ENCODE measurements at regions not wholly inside any gene's neighbourhood (a gene's known extent, or its start where the extent isn't known, plus 50 kb on each side); places are given as distances from the start of the nearest gene placed in this dataset.
"Not testable (repeated sequence)": the region's sequence is repeated elsewhere in the genome, so short reads cannot be mapped to it uniquely, and the experiment has no call there.

GRCh38 chr17:47066841-47067682 is 88.0 kb upstream of the RPRML start:
- DNase-seq = peak; percentile 43 to 90

DNA sequence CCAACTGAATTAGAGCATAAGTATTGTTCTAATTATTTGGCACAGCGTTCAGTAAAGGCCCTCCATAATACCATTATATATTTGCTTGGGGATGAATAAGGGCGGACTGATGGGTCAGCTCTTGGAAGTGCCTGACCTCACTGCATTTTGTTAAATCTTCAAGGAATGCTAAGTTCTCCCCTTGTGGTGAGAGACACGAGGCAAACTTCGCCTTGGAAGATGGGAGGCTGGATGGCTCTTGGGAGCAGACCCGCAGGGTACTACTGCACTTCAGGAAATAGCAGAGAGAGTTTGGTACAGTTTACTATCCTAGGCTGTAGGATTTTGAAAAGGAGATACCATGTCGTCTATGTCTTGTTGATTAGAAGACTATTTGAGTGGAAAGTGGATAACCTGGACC is 87.0 kb upstream of the RPRML start:
- DNase-seq = no peak

DNA sequence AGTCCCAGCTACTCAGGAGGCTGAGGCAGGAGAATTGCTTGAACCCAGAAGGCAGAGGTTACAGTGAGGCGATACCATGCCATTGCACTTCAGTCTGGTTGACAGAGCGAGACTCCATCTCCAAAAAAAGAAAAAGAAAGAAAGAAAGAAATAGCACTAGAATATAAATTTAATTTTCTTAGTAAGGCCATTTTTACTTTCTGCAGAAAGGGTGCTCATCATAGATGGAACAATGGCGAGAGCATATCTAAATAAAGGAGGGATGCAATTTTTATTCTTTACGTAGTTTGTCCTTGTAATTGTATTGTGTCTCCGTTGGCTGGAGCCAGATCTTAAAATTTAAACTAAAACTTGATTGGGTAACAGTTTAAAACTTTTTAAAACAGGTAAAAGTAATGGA is 85.6 kb upstream of the RPRML start:
- DNase-seq = no peak

DNA sequence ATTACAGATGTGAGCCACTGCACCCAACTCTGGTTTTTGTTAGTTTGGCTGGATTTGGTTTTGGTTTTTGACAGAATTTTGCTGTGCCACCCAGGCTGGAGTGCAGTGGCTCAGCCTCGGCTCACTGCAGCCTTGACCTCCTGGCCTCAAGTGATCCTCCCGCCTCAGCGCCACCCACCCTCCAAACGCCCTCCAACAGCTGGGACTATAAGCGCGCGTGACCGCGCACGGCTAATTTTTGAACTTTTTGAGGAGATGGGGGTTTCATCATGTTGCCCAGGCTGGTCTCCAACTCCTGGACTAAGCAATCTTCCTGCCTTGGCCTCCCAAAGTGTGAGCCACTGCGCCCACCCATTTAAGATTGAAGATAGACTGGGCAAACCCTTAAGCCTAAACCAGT is 84.4 kb upstream of the RPRML start:
- no peak for DNase-seq

- DNase-seq = not testable (repeated sequence)
These were observed 83.8 kb upstream of the RPRML start for GRCh38 chr17:47062851-47063250.

DNA sequence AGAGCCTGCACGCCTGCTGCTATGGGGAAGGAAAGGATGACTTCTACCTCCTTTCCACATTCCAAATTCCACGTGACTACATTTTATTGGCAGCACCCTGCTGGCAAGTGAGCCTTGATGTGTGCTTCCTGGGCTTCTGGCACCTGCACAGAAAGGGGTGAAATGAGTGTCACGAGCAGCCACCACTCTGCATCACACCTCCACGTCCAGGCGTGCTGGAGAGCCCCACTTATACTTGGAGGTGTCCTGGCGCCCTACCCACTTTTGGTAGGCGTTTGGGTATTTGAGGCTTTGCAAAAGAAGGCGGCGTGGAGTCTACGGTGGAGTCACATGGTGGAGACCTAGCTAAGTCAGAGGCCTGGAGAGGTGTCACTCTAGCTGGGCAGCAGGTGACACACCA is 81.0 kb upstream of the RPRML start:
- DNase-seq = not testable (repeated sequence)

DNA sequence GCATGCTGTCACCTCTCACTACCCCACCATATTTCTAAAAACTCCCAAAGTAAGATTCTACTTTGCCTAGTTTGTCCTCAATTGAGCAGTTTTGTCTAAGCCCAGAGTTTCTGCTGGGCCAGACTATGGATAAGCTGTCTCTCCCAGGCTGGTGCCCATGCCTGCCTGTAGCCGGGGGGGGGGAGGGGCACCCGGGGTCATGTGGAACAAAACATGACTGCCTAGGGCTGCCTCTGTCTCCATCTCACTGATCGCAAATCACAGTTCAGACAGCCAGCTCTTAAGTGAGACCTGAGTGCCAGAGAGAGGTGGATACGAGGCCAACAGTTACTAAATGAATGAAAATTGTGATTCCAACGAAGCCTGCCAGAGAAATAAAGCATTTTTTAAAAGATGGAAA is 78.8 kb upstream of the RPRML start:
- DNase-seq = no peak

DNA sequence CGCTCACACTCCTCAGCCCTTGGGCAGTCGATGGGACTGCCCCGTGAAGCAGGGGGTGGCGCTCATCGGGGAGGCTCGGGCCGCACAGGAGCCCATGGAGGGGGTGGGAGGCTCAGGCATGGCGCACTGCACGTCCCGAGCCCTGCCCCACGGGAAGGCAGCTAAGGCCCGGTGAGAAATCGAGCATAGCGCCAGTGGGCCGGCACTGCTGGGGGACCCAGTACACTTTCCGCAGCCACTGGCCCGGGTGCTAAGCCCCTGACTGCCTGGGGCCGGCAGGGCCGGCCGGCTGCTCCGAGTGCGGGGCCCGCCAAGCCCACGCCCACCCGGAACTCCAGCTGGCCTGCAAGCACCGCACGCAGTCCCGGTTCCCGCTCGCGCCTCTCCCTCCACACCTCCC is 78.2 kb upstream of the RPRML start:
- DNase-seq = not testable (repeated sequence)

DNA sequence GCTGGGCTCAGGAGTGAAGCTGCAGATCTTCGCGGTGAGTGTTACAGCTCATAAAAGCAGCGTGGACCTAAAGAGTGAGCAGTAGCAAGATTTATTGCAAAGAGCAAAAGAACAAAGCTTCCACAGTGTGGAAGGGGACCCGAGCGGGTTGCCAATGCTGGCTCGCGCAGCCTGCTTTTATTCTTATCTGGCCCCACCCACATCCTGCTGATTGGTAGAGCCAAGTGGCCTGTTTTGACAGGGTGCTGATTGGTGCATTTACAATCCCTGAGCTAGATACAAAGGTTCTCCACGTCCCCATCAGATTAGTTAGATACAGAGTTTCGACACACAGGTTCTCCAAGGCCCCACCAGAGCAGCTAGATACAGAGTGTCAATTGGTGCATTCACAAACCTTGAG is 77.6 kb upstream of the RPRML start:
- DNase-seq = not testable (repeated sequence)

Measured in NCI-H446 (cell line).